ENCODE measurements at regions not wholly inside any gene's neighbourhood (a gene's known extent, or its start where the extent isn't known, plus 50 kb on each side); places are given as distances from the start of the nearest gene placed in this dataset.

DNA sequence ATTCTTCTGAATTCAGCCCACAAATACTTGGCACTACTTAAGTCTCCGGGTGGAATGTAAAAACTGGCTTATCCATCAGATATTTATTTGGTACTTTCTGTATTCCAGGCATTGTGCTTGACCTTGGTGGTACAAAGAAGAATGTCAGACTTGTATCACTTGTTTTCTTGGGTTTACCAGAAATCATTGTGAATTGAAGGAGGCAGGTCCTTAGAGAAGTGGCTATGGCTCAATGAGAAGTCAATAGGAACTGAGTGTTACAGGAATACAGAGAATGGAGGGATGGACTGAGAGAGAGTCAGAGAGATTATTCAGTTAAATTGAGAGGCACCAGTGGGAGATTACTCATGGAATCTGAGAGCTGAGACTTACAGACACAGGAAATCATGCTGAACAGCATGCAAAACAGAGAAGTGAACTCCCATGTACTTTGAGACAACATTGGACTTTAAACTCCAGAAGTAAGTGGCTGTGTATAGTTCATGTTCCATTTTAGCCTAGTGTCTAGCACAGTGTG lies 704.1 kb downstream of the CDH11 start:
- H3K4me1 ChIP-seq (ENCODE audit: control insufficient read depth, insufficient read depth, low read length): no peaks in the 10 kb centered on the region
- H3K27ac ChIP-seq (ENCODE audit: low read length): no peak overlapping the region
- H3K9me3 ChIP-seq (ENCODE audit: control insufficient read depth in 2 of 2, low read length in 2 of 2): peaks cover 0 to 3% of the 10 kb centered on the region in 2 donors
- H3K4me3 ChIP-seq (ENCODE audit: low read length in 2 of 2): no peak overlapping the region
- H3K9ac ChIP-seq (ENCODE audit: low read length in 2 of 2): no peak overlapping the region
- H3K36me3 ChIP-seq (ENCODE audit: control insufficient read depth in 2 of 2, insufficient read depth in 2 of 2, low read length in 2 of 2): no peaks in the 10 kb centered on the region
- no peaks in the 10 kb centered on the region for H3K27me3 ChIP-seq (ENCODE audit: control insufficient read depth in 1 of 2, insufficient read depth in 2 of 2, low read length in 2 of 2)

DNA sequence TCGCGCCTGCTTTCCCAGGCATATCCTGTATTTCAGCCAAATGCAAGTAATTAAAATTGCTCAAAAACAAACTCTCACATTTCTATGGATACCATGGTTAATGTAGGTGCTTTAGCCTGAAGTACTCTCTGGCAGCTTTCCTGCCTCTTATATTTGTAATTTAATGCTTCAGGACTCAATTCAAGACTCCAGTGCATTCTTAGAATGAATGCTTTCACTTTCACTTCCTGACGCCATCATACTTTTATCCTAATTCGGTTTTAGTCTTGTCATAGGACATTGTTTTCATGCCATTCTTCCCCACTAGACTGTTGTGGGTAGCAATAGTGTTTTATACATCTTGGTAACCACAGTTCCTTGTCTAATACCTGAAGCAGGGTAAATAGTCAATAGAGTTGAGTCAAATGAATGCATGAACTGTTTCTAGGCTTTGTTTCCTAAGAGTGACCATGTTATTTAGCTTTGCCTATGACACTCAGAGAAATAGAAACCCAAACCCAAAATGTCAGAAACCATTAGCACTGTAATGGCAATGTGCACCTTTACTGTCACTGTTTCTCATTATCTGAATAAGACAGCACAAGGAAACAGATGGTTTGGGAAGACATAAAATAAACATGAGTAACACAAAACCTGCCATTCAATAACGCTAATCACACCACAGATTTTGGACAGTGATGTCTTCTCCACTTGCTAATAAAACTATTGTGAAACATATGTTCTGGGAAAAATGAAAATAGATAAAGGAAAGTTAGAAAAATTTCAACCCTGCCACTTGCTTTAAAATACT lies 705.5 kb downstream of the CDH11 start:
- Histone ChIP-seq H3K4me3 (ENCODE audit: low read length in 2 of 2) (peak overlapping the region; percentile 50 to 59), H3K27ac (ENCODE audit: low read length) (no peak overlapping the region), H3K9me3 (ENCODE audit: control insufficient read depth in 2 of 2, low read length in 2 of 2) (peaks cover 0 to 3% of the 10 kb centered on the region in 2 donors), H3K4me1 (ENCODE audit: control insufficient read depth, insufficient read depth, low read length) (no peaks in the 10 kb centered on the region), H3K27me3 (ENCODE audit: control insufficient read depth in 1 of 2, insufficient read depth in 2 of 2, low read length in 2 of 2) (no peaks in the 10 kb centered on the region), H3K9ac (ENCODE audit: low read length in 2 of 2) (no peak overlapping the region), H3K36me3 (ENCODE audit: control insufficient read depth in 2 of 2, insufficient read depth in 2 of 2, low read length in 2 of 2) (no peaks in the 10 kb centered on the region)

DNA sequence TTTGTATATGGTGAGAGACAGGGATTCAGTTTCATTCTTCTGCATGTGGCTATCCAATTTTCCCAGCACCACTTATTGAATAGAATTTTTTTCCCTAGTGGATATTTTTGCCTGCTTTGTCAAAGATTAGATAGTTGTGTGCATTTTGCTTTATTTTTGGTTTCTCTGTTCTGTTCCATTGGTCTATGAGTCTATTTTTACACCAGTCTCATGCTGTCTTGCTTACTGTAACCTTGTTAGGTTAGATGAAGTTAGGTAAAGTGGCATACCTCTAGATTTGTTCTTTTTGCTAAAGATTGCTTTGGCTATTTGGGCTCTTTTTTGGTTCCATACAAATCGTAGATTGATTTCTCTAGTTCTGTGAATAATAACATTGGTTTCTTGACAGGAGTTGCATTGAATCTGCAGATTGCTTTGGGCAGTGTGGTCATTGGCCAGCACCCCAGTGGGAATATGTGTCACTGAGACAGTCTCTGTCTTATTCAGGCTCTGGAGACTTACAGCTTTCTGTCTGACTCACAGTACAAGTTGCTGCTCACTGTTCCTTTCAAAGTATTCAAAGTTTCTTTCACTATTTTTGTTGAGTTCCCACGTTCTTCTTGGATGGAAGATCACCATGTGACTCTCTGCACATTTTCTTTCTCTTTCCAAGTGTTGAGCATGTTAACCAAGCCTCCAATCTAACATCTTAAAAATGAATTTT lies 709.1 kb downstream of the CDH11 start:
- Histone ChIP-seq H3K27ac (ENCODE audit: low read length) (no peak overlapping the region), H3K4me3 (ENCODE audit: low read length in 2 of 2) (no peak overlapping the region), H3K9me3 (ENCODE audit: control insufficient read depth in 2 of 2, low read length in 2 of 2) (peaks cover 0 to 3% of the 10 kb centered on the region in 2 donors), H3K9ac (ENCODE audit: low read length in 2 of 2) (no peak overlapping the region), H3K27me3 (ENCODE audit: control insufficient read depth in 1 of 2, insufficient read depth in 2 of 2, low read length in 2 of 2) (no peaks in the 10 kb centered on the region), H3K4me1 (ENCODE audit: control insufficient read depth, insufficient read depth, low read length) (no peaks in the 10 kb centered on the region), H3K36me3 (ENCODE audit: control insufficient read depth in 2 of 2, insufficient read depth in 2 of 2, low read length in 2 of 2) (no peaks in the 10 kb centered on the region)

DNA sequence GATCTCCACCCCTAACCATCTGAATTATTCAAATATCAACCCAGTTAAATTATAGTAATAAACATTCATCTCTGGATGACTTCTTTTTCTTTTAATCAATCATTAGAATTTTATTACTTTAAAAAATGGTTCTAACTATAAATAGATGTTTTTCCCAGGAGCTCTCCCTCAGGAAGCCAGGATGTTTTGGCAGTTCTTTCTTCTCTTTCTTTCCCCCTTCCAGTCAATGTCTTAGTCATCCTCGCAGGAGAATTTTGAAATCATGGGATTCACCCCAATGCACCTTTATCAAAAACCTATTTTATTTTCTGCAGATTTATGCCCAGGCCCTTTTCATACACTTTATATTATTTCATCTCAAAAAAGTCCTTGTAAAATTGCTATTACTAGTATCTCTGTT lies 711.6 kb downstream of the CDH11 start:
- H3K27me3 ChIP-seq (ENCODE audit: control insufficient read depth in 1 of 2, insufficient read depth in 2 of 2, low read length in 2 of 2): no peaks in the 10 kb centered on the region
- no peaks in the 10 kb centered on the region for H3K36me3 ChIP-seq (ENCODE audit: control insufficient read depth in 2 of 2, insufficient read depth in 2 of 2, low read length in 2 of 2)
- H3K4me1 ChIP-seq (ENCODE audit: control insufficient read depth, insufficient read depth, low read length): no peaks in the 10 kb centered on the region
- peaks cover 0 to 3% of the 10 kb centered on the region in 2 donors for H3K9me3 ChIP-seq (ENCODE audit: control insufficient read depth in 2 of 2, low read length in 2 of 2)
- no peak overlapping the region for H3K4me3 ChIP-seq (ENCODE audit: low read length in 2 of 2)
- no peak overlapping the region for H3K9ac ChIP-seq (ENCODE audit: low read length in 2 of 2)
- H3K27ac ChIP-seq (ENCODE audit: low read length): no peak overlapping the region

DNA sequence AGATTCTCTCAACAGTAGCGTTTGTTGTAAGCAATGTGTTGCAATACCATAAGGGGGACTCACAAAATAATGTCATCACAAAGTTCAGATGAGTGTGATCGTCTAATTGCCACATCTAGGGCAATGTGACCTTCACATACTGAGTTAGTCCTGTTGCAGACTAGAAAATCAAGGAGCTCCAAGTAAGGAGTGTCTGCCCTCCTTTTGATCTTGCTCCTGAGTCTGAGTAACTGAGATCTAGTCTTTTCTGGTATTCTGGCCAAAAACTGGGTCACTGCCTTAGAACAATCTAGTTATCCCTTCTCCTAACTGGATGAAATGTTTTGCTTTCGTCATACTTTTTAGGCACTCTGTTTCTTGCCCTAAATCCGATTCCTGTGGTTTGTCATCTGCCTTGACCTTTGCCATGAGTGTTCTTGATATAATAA lies 712.1 kb downstream of the CDH11 start:
- Histone ChIP-seq H3K4me3 (ENCODE audit: low read length in 2 of 2) (no peak overlapping the region), H3K4me1 (ENCODE audit: control insufficient read depth, insufficient read depth, low read length) (no peaks in the 10 kb centered on the region), H3K36me3 (ENCODE audit: control insufficient read depth in 2 of 2, insufficient read depth in 2 of 2, low read length in 2 of 2) (no peaks in the 10 kb centered on the region), H3K9ac (ENCODE audit: low read length in 2 of 2) (no peak overlapping the region), H3K27me3 (ENCODE audit: control insufficient read depth in 1 of 2, insufficient read depth in 2 of 2, low read length in 2 of 2) (no peaks in the 10 kb centered on the region), H3K9me3 (ENCODE audit: control insufficient read depth in 2 of 2, low read length in 2 of 2) (peaks cover 0 to 3% of the 10 kb centered on the region in 2 donors), H3K27ac (ENCODE audit: low read length) (no peak overlapping the region)

DNA sequence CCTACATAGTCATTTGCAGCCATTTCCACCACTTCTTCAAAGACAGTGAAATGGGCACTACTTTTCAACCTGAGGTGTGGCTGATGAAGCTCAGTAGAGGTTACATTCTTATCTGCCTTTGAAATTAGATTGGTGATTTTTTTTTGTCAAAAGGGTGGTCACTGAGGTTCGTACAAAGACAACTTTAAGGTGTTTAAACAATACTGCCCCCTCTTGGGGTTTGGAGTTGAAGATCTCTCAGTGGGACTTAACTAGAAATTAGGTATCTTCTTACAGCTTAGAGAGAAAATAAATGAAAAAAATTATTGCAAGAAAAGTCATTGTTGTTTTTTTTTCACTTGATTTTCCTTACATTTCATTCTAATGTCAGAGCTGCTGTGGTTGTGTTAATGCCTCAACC lies 713.2 kb downstream of the CDH11 start:
- H3K4me3 ChIP-seq (ENCODE audit: low read length in 2 of 2): no peak overlapping the region
- H3K27ac ChIP-seq (ENCODE audit: low read length): no peak overlapping the region
- no peaks in the 10 kb centered on the region for H3K27me3 ChIP-seq (ENCODE audit: control insufficient read depth in 1 of 2, insufficient read depth in 2 of 2, low read length in 2 of 2)
- no peaks in the 10 kb centered on the region for H3K36me3 ChIP-seq (ENCODE audit: control insufficient read depth in 2 of 2, insufficient read depth in 2 of 2, low read length in 2 of 2)
- no peaks in the 10 kb centered on the region for H3K4me1 ChIP-seq (ENCODE audit: control insufficient read depth, insufficient read depth, low read length)
- H3K9ac ChIP-seq (ENCODE audit: low read length in 2 of 2): no peak overlapping the region
- peaks cover 0 to 3% of the 10 kb centered on the region in 2 donors for H3K9me3 ChIP-seq (ENCODE audit: control insufficient read depth in 2 of 2, low read length in 2 of 2)

DNA sequence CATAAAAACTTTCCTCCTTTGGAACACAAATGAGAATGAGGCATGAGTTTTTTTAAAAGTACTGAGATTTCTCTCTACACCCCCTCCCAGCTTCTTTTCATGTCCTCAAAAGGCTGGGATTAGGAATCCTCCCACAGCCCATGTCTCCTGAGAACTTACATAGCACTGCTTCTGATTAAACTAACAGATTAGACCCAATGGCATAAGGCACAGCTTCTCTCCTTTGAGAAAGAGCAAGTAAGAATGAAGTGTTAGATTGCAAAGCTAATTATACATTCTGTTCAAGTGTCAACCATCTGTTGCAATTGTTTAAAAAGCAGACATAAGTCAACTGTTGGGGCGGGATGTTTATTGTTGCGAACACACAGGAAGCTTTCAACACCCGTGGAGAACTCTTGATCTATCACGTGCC lies 715.1 kb downstream of the CDH11 start:
- Histone ChIP-seq H3K27ac (ENCODE audit: low read length) (no peak overlapping the region), H3K9me3 (ENCODE audit: control insufficient read depth in 2 of 2, low read length in 2 of 2) (no peaks in the 10 kb centered on the region), H3K4me3 (ENCODE audit: low read length in 2 of 2) (no peak overlapping the region)

DNA sequence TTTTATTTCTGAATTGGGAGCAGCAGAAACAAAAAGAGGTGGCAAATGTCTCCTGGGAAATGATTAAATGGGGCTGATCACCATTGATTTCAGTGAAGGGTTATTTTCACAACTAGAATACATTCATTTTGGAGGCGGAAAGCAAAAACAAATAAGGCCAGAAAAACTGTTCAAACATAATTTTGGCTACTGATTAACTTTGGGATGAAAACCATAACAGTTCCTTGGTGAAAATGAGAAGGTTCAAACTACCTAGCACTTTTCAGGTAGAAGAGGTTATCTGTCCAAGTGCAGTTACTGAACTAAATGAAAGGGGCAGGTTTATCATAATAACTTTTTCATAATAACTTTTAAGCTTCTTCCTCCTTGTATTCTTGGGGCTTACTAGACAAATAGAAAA lies 718.5 kb downstream of the CDH11 start:
- Histone ChIP-seq H3K4me3 (ENCODE audit: low read length in 2 of 2) (no peak overlapping the region), H3K9me3 (ENCODE audit: control insufficient read depth in 2 of 2, low read length in 2 of 2) (no peaks in the 10 kb centered on the region), H3K4me1 (ENCODE audit: control insufficient read depth, insufficient read depth, low read length) (no peaks in the 10 kb centered on the region), H3K27me3 (ENCODE audit: control insufficient read depth in 1 of 2, insufficient read depth in 2 of 2, low read length in 2 of 2) (no peaks in the 10 kb centered on the region), H3K36me3 (ENCODE audit: control insufficient read depth in 2 of 2, insufficient read depth in 2 of 2, low read length in 2 of 2) (no peaks in the 10 kb centered on the region), H3K27ac (ENCODE audit: low read length) (no peak overlapping the region), H3K9ac (ENCODE audit: low read length in 2 of 2) (no peak overlapping the region)

More for the DNA sequence above, 715.1 kb downstream of the CDH11 start:
- Histone ChIP-seq H3K4me1 (ENCODE audit: control insufficient read depth, insufficient read depth, low read length) (no peaks in the 10 kb centered on the region), H3K27me3 (ENCODE audit: control insufficient read depth in 1 of 2, insufficient read depth in 2 of 2, low read length in 2 of 2) (no peaks in the 10 kb centered on the region), H3K36me3 (ENCODE audit: control insufficient read depth in 2 of 2, insufficient read depth in 2 of 2, low read length in 2 of 2) (no peaks in the 10 kb centered on the region), H3K9ac (ENCODE audit: low read length in 2 of 2) (no peak overlapping the region)

DNA sequence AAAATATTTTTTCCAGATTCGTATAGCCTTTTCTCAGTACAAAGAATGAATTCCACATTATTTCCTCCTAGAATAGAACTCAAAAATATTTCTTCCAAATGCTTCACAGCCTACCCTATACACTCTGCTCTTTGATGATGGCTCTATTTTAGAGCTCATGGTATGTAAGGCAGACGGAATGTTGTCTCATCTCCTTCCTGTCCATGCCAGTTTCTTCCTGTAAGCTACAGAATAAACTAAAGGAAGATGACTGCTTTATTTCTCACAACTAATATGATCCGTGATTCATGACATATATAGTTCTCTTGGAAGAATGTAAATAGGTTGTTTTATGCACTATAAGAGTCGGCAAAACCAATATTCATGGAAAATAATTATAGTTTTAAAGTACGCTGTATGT lies 723.1 kb downstream of the CDH11 start:
- Histone ChIP-seq H3K9ac (ENCODE audit: low read length in 2 of 2) (no peak overlapping the region), H3K27ac (ENCODE audit: low read length) (no peak overlapping the region), H3K36me3 (ENCODE audit: control insufficient read depth in 2 of 2, insufficient read depth in 2 of 2, low read length in 2 of 2) (no peaks in the 10 kb centered on the region), H3K4me3 (ENCODE audit: low read length in 2 of 2) (no peak overlapping the region), H3K4me1 (ENCODE audit: control insufficient read depth, insufficient read depth, low read length) (no peaks in the 10 kb centered on the region), H3K9me3 (ENCODE audit: control insufficient read depth in 2 of 2, low read length in 2 of 2) (no peaks in the 10 kb centered on the region), H3K27me3 (ENCODE audit: control insufficient read depth in 1 of 2, insufficient read depth in 2 of 2, low read length in 2 of 2) (no peaks in the 10 kb centered on the region)

DNA sequence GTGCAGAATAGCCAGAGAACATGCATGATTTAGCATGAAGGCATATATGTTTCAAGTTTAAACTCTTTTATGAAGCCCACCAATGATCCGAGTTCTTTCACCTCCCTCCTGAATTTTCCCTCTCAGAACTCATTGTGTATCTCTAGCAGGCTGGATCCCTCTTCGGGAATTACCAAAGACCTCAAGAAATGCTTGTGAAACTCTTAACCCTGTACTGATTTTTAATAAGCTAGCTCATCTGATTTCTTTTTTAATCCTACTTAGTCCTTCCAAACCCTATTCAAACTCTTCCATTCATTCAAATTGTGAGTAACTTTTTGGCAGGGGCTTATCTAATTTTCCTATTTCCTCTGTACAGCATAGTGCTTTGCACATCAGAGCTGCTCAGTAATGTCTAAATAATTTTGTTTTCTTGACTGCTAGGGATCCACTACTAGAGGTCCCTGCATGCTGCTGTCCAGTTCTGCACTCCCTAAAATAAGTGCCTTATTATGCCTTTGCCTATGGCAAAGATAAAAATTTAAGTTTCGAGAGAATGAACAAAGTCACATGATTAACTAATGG lies 723.8 kb downstream of the CDH11 start:
- Histone ChIP-seq H3K9ac (ENCODE audit: low read length in 2 of 2) (no peak overlapping the region), H3K27me3 (ENCODE audit: control insufficient read depth in 1 of 2, insufficient read depth in 2 of 2, low read length in 2 of 2) (no peaks in the 10 kb centered on the region), H3K4me1 (ENCODE audit: control insufficient read depth, insufficient read depth, low read length) (no peaks in the 10 kb centered on the region), H3K4me3 (ENCODE audit: low read length in 2 of 2) (no peak overlapping the region), H3K9me3 (ENCODE audit: control insufficient read depth in 2 of 2, low read length in 2 of 2) (no peaks in the 10 kb centered on the region), H3K36me3 (ENCODE audit: control insufficient read depth in 2 of 2, insufficient read depth in 2 of 2, low read length in 2 of 2) (no peaks in the 10 kb centered on the region), H3K27ac (ENCODE audit: low read length) (no peak overlapping the region)

Measured in stomach smooth muscle (tissue), 2 donors.